ENCODE measurements at regions not wholly inside any gene's neighbourhood (a gene's known extent, or its start where the extent isn't known, plus 50 kb on each side); places are given as distances from the start of the nearest gene placed in this dataset.

GRCh38 chr2:42858140-42859005, 66.0 kb upstream of the HAAO start:
- DNase-seq (ENCODE audit: low read depth in 2 of 2): no peak

GRCh38 chr2:42856891-42857632, 64.7 kb upstream of the HAAO start:
- DNase-seq (ENCODE audit: low read depth in 2 of 2): no peak

GRCh38 chr2:42856106-42856860, 63.9 kb upstream of the HAAO start:
- no peak for DNase-seq (ENCODE audit: low read depth in 2 of 2)

GRCh38 chr2:42855221-42855970, 63.0 kb upstream of the HAAO start:
- no peak for DNase-seq (ENCODE audit: low read depth in 2 of 2)

- DNase-seq (ENCODE audit: low read depth in 2 of 2): no peak
These were observed 61.9 kb upstream of the HAAO start for GRCh38 chr2:42854207-42854818.

- no peak for DNase-seq (ENCODE audit: low read depth in 2 of 2)
These were observed 61.3 kb upstream of the HAAO start for GRCh38 chr2:42853549-42854206.

- no peak for DNase-seq (ENCODE audit: low read depth in 2 of 2)
These were observed 60.4 kb upstream of the HAAO start for GRCh38 chr2:42852798-42853197.

GRCh38 chr2:42851740-42852250, 59.4 kb upstream of the HAAO start:
- DNase-seq (ENCODE audit: low read depth in 2 of 2): no peak

- no peak for DNase-seq (ENCODE audit: low read depth in 2 of 2)
These were observed 58.8 kb upstream of the HAAO start for GRCh38 chr2:42851186-42851585.

GRCh38 chr2:42850016-42850805, 57.8 kb upstream of the HAAO start:
- DNase-seq (ENCODE audit: low read depth in 2 of 2): no peak

- no peak for DNase-seq (ENCODE audit: low read depth in 2 of 2)
These were observed 56.9 kb upstream of the HAAO start for GRCh38 chr2:42849311-42849710.

- no peak for DNase-seq (ENCODE audit: low read depth in 2 of 2)
These were observed 56.4 kb upstream of the HAAO start for GRCh38 chr2:42848726-42849290.

- no peak for DNase-seq (ENCODE audit: low read depth in 2 of 2)
These were observed 55.9 kb upstream of the HAAO start for GRCh38 chr2:42848265-42848664.

GRCh38 chr2:42847596-42848151, 55.3 kb upstream of the HAAO start:
- DNase-seq (ENCODE audit: low read depth in 2 of 2): no peak

- DNase-seq (ENCODE audit: low read depth in 2 of 2): no peak
These were observed 54.7 kb upstream of the HAAO start for GRCh38 chr2:42846932-42847595.

GRCh38 chr2:42846026-42846425, 53.6 kb upstream of the HAAO start:
- no peak for DNase-seq (ENCODE audit: low read depth in 2 of 2)

- no peak for DNase-seq (ENCODE audit: low read depth in 2 of 2)
These were observed 52.8 kb upstream of the HAAO start for GRCh38 chr2:42844901-42845821.
